ENCODE measurements at regions not wholly inside any gene's neighbourhood (a gene's known extent, or its start where the extent isn't known, plus 50 kb on each side); places are given as distances from the start of the nearest gene placed in this dataset.
"Not testable (repeated sequence)": the region's sequence is repeated elsewhere in the genome, so short reads cannot be mapped to it uniquely, and the experiment has no call there.

- H2AK5ac ChIP-seq (ENCODE audit: low read depth, low read length); H3K14ac ChIP-seq (ENCODE audit: insufficient read length); DNase-seq (ENCODE audit: low read depth in 1 of 2, low spot score in 2 of 2); H3K23ac ChIP-seq (ENCODE audit: insufficient read length); H4K5ac ChIP-seq (ENCODE audit: insufficient read length, low read depth, low read length); H3K27ac ChIP-seq (ENCODE audit: low read depth, low read length); H4K20me1 ChIP-seq (replicated peaks in 1 of 2; ENCODE audit: control insufficient read depth in 1 of 2, insufficient read depth in 2 of 2, low read length in 2 of 2); H3K4me3 ChIP-seq (ENCODE audit: extremely low read depth in 1 of 4, insufficient read depth in 2 of 4, low read depth in 3 of 4, low read length in 4 of 4); H3K27me3 ChIP-seq (replicated peaks in 1 of 4; ENCODE audit: control insufficient read depth in 3 of 4, extremely low read depth in 1 of 4, insufficient read depth in 3 of 4, low read length in 3 of 4); POLR2A ChIA-PET (ENCODE audit: partially characterized antibody); H3K36me3 ChIP-seq (ENCODE audit: control insufficient read depth in 2 of 4, insufficient read depth in 4 of 4, low read length in 3 of 4); H2BK12ac ChIP-seq (ENCODE audit: low read depth, low read length); H3K23me2 ChIP-seq (ENCODE audit: low read depth, low read length); H3K79me2 ChIP-seq (ENCODE audit: control insufficient read depth in 1 of 2, insufficient read depth in 2 of 2, low read length in 2 of 2); FAIRE-seq; H4K8ac ChIP-seq (ENCODE audit: extremely low read depth, insufficient read depth, low read length); H4K91ac ChIP-seq (replicated peaks; ENCODE audit: insufficient read length, low read length); H3K9me3 ChIP-seq (ENCODE audit: insufficient read depth in 2 of 2, low read depth in 1 of 2, low read length in 1 of 2); H3K9ac ChIP-seq (replicated peaks in 1 of 4; ENCODE audit: extremely low read depth in 1 of 4, low read depth in 3 of 4, low read length in 3 of 4); H3K4ac ChIP-seq (replicated peaks; ENCODE audit: insufficient read length, low read depth, low read length); H2BK20ac ChIP-seq (ENCODE audit: low read length); H2BK5ac ChIP-seq (ENCODE audit: low read depth, low read length); H3K4me2 ChIP-seq (ENCODE audit: insufficient read depth in 1 of 2, low read depth in 2 of 2, low read length in 2 of 2); H2AFZ ChIP-seq (ENCODE audit: low read length); H3K4me1 ChIP-seq (replicated peaks in 1 of 4; ENCODE audit: control insufficient read depth in 3 of 4, insufficient read depth in 4 of 4, low read length in 3 of 4); H2BK15ac ChIP-seq (ENCODE audit: low read length); H3K56ac ChIP-seq (replicated peaks; ENCODE audit: insufficient read length, low read depth, low read length); H3K18ac ChIP-seq (ENCODE audit: extremely low read depth, low read length); H2BK120ac ChIP-seq (replicated peaks; ENCODE audit: low read depth, low read length); H3K79me1 ChIP-seq (ENCODE audit: low read depth, low read length): not testable (repeated sequence)
- CTCF ChIA-PET (ENCODE audit: partially characterized antibody): interaction anchor here (1.0 kb wide), 1 partner anchor 228 kb away, joined by 3 read pairs; no protein-coding TSS in a partner anchor
- WGBS, 2 experiments (ENCODE audit: extremely low coverage in 1 of 2, insufficient coverage in 1 of 2, insufficient read length in 1 of 2, insufficient replicate concordance in 2 of 2, low coverage in 1 of 2, low lambda C conversion rate in 2 of 2, missing lambda C conversion rate in 1 of 2): 69% methylated on average over 6 of the region's 6 CpGs; no CpG with 5 or more reads in 1 of the 2 experiments
Observed at GRCh38 chr6:135736351-135736750, 115.2 kb upstream of the PDE7B start.
